ENCODE measurements at regions not wholly inside any gene's neighbourhood (a gene's known extent, or its start where the extent isn't known, plus 50 kb on each side); places are given as distances from the start of the nearest gene placed in this dataset.

GRCh38 chr1:79551321-79551720, 544.8 kb upstream of the ADGRL4 start:
- Histone ChIP-seq H3K4me1 (replicated peaks in 1 of 4; ENCODE audit: control insufficient read depth in 3 of 4, insufficient read depth in 4 of 4, low read length in 3 of 4) (no peaks in the 10 kb centered on the region), H3K4ac (replicated peaks; ENCODE audit: insufficient read length, low read depth, low read length) (no peak overlapping the region), H2BK15ac (ENCODE audit: low read length) (no peak overlapping the region), H3K79me1 (ENCODE audit: low read depth, low read length) (no peaks in the 10 kb centered on the region), H3K18ac (ENCODE audit: extremely low read depth, low read length) (no peak overlapping the region), H3K9ac (replicated peaks in 1 of 4; ENCODE audit: extremely low read depth in 1 of 4, low read depth in 3 of 4, low read length in 3 of 4) (no peak overlapping the region), H3K36me3 (ENCODE audit: control insufficient read depth in 2 of 4, insufficient read depth in 4 of 4, low read length in 3 of 4) (no peaks in the 10 kb centered on the region), H3K14ac (ENCODE audit: insufficient read length) (no peak overlapping the region), H2BK12ac (ENCODE audit: low read depth, low read length) (no peak overlapping the region), H2BK20ac (ENCODE audit: low read length) (no peak overlapping the region), H2AFZ (ENCODE audit: low read length) (no peak overlapping the region), H3K79me2 (ENCODE audit: control insufficient read depth in 1 of 2, insufficient read depth in 2 of 2, low read length in 2 of 2) (no peaks in the 10 kb centered on the region), H3K4me3 (ENCODE audit: extremely low read depth in 1 of 4, insufficient read depth in 2 of 4, low read depth in 3 of 4, low read length in 4 of 4) (no peak overlapping the region), H3K56ac (replicated peaks; ENCODE audit: insufficient read length, low read depth, low read length) (no peak overlapping the region), H2BK120ac (replicated peaks; ENCODE audit: low read depth, low read length) (no peak overlapping the region), H4K5ac (ENCODE audit: insufficient read length, low read depth, low read length) (no peak overlapping the region), H3K23me2 (ENCODE audit: low read depth, low read length) (no peaks in the 10 kb centered on the region), H3K23ac (ENCODE audit: insufficient read length) (no peak overlapping the region), H4K8ac (ENCODE audit: extremely low read depth, insufficient read depth, low read length) (no peak overlapping the region), H3K27ac (ENCODE audit: low read depth, low read length) (no peak overlapping the region), H2BK5ac (ENCODE audit: low read depth, low read length) (no peak overlapping the region), H3K9me3 (ENCODE audit: insufficient read depth in 2 of 2, low read depth in 1 of 2, low read length in 1 of 2) (no peaks in the 10 kb centered on the region), H4K91ac (replicated peaks; ENCODE audit: insufficient read length, low read length) (no peak overlapping the region), H2AK5ac (ENCODE audit: low read depth, low read length) (no peak overlapping the region), H3K27me3 (replicated peaks in 1 of 4; ENCODE audit: control insufficient read depth in 3 of 4, extremely low read depth in 1 of 4, insufficient read depth in 3 of 4, low read length in 3 of 4) (no peaks in the 10 kb centered on the region), H3K4me2 (ENCODE audit: insufficient read depth in 1 of 2, low read depth in 2 of 2, low read length in 2 of 2) (no peak overlapping the region), H4K20me1 (replicated peaks in 1 of 2; ENCODE audit: control insufficient read depth in 1 of 2, insufficient read depth in 2 of 2, low read length in 2 of 2) (no peaks in the 10 kb centered on the region)
- TF ChIP-seq TCF12 (IDR thresholded peaks at IDR 0.05; ENCODE audit: low read depth, low read length) (no peak), MAFK (IDR thresholded peaks at IDR 0.05; ENCODE audit: low read depth, low read length) (no peak), RAD21 (IDR thresholded peaks at IDR 0.05 in 1 of 2, conservative IDR thresholded peaks at IDR 0.05 in 1 of 2; ENCODE audit: low read depth in 2 of 2, low read length in 2 of 2) (no peak), GTF2F1 (IDR thresholded peaks at IDR 0.05; ENCODE audit: borderline replicate concordance, low read depth, low read length) (no peak)
- no peak for DNase-seq (ENCODE audit: low read depth in 1 of 2, low spot score in 2 of 2)
- FAIRE-seq, result no peak
- 63% methylated on average over 3 of the region's 3 CpGs; no CpG with 5 or more reads in 1 of the 2 experiments for WGBS, 2 experiments (ENCODE audit: extremely low coverage in 1 of 2, insufficient coverage in 1 of 2, insufficient read length in 1 of 2, insufficient replicate concordance in 2 of 2, low coverage in 1 of 2, low lambda C conversion rate in 2 of 2, missing lambda C conversion rate in 1 of 2)
- POLR2A ChIA-PET (ENCODE audit: partially characterized antibody), result no interaction called here
- CTCF ChIA-PET (ENCODE audit: partially characterized antibody), result no interaction called here

Measured in H1 (cell line).